ENCODE measurements at regions not wholly inside any gene's neighbourhood (a gene's known extent, or its start where the extent isn't known, plus 50 kb on each side); places are given as distances from the start of the nearest gene placed in this dataset.

- TF ChIP-seq YY1 (IDR thresholded peaks at IDR 0.05; ENCODE audit: low read depth, low read length) (no peak), CTCF (IDR thresholded peaks at IDR 0.05; ENCODE audit: control extremely low read depth in 1 of 3, insufficient read depth in 1 of 3, low read depth in 1 of 3, low read length in 3 of 3) (no peak), JUND (IDR thresholded peaks at IDR 0.05; ENCODE audit: low read length) (no peak), BCL11A (IDR thresholded peaks at IDR 0.05; ENCODE audit: low read depth in 2 of 2, low read length in 2 of 2) (no peak), EZH2 (IDR thresholded peaks at IDR 0.05; ENCODE audit: low read depth, low read length, severe bottlenecking) (no peak), POLR2AphosphoS5 (IDR thresholded peaks at IDR 0.05; ENCODE audit: low read depth, low read length) (no peak), EP300 (IDR thresholded peaks at IDR 0.05; ENCODE audit: borderline replicate concordance in 1 of 2, low read depth in 2 of 2, low read length in 2 of 2) (no peak), BRCA1 (IDR thresholded peaks at IDR 0.05; ENCODE audit: low read depth, low read length) (no peak), CEBPB (IDR thresholded peaks at IDR 0.05; ENCODE audit: low read depth, low read length) (no peak), RNF2 (IDR thresholded peaks at IDR 0.05; ENCODE audit: borderline replicate concordance, low read depth, low read length, missing control alignments, poor library complexity, severe bottlenecking) (no peak), ATF2 (IDR thresholded peaks at IDR 0.05; ENCODE audit: low read length) (no peak), POLR2A (IDR thresholded peaks at IDR 0.05; ENCODE audit: control extremely low read depth in 1 of 2, low read depth in 2 of 2, low read length in 2 of 2) (no peak), MAFK (IDR thresholded peaks at IDR 0.05; ENCODE audit: low read depth, low read length) (no peak)
Observed at GRCh38 chr3:20391644-20392043, 205.6 kb upstream of the SGO1 start.
